Limb (tissue), 2 donors: ENCODE measurements at regions not wholly inside any gene's neighbourhood (a gene's known extent, or its start where the extent isn't known, plus 50 kb on each side); places are given as distances from the start of the nearest gene placed in this dataset.
"Not testable (repeated sequence)": the region's sequence is repeated elsewhere in the genome, so short reads cannot be mapped to it uniquely, and the experiment has no call there.

Experiments
- DNase-seq, 2 donors: peaks; one replicate each; pipeline ENCODE4 v3.0.0-alpha.2; 2016; ENCODE audit errors: extremely low spot score in 2 of 2

DNA sequence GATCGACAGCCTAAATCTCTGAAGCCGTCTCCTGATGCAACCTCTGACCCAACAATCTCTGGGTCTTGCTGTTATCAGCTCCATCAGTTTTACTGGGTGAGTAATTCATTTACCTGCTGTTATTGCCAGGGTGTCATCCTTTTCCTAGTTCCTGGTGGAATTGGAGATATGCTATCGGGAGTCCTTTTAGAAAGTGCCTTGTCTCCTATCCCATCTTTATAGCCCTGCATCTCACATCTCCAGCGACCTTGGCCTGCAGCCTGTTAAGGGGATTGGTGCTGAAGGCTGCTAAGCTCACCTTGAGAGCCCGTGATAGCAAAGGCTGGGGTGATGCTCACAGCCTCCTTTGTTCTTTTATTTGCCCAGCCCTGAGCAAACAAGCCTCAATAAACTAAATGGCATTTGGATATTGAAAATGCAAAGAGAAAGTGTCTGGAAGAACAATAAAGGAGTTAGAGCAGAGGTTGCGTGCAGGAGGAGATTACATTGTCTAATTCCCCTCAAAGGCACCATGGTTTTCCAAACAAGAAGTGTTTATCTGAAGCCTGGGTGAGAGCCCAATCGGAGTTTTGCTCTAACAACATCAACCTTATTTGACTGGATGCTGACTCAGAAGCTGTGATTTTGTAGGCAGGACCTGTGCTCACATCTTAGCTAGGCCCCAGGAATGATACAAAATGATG lies 101.8 kb downstream of the RPLP1 start:
- DNase-seq: no peak

DNA sequence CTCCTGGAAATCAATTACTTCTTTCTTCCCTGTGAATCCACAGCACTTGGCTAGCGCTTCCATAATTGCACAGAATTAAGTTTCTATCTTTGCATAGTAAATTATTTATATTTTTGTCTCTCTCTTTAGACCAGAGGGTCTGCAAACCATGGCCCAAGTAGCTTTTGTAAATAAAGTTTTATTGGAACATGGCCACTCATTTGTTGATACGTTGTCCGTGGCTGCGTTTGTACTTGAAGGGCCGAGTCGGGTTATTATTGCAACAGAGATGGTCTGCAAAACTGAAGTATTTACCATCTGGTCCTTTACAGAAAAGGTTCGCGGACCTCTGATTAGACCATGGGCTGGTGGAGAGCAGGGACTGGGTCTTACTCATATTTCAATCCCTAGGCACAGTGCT lies 102.5 kb downstream of the RPLP1 start:
- DNase-seq: no peak

DNA sequence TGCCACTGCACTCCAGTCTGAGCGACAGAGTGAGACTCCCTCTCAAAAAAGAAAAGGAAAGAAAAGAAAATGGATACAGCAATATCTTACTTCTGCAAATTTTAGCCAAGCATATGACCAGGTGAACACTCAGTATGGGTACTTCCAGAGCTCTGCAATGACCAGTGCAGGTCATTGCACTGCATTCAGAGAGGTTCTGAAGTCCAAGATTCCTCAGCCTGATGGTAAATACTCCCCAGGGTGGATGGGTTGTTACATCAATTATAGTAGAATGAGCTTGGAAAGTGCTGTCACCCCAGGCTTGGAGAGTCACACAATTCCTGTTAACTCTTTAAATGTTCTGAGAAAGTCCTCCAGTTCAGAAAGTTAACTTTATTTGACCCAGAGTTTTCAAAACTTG lies 103.7 kb downstream of the RPLP1 start:
- DNase-seq: no peak

DNA sequence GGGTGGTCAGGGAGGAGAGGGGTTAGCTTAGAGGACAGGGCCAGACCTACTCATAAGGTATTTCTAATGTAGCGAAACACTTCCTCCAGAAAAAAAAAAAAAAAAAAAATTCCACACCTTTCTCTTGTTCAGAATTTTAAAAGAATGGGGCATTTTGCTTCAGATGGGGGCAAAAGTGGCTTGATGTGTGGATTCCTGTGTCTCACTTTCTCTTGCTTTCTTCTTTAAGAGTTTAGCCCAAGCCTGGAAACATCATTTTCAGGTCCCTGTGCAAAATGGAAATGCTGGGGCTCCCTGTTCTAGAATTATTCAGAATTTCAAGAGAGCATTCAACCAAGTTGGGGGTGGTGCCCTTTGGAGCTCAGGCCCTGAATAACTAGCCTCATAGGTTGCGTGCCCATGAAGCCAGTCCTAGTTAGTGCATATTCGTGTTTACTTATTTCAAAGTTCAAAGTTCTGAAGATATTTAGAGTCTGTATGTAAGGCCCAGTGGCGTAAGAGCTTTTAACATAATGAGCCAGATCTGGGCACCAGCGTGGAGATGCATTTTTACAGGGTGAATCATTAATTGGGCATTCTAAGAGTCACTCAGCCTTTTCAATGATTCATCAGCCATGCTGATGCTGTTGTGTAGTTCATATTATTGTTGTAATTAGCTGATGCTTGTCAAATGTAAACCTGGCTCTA lies 104.5 kb downstream of the RPLP1 start:
- no peak for DNase-seq

DNA sequence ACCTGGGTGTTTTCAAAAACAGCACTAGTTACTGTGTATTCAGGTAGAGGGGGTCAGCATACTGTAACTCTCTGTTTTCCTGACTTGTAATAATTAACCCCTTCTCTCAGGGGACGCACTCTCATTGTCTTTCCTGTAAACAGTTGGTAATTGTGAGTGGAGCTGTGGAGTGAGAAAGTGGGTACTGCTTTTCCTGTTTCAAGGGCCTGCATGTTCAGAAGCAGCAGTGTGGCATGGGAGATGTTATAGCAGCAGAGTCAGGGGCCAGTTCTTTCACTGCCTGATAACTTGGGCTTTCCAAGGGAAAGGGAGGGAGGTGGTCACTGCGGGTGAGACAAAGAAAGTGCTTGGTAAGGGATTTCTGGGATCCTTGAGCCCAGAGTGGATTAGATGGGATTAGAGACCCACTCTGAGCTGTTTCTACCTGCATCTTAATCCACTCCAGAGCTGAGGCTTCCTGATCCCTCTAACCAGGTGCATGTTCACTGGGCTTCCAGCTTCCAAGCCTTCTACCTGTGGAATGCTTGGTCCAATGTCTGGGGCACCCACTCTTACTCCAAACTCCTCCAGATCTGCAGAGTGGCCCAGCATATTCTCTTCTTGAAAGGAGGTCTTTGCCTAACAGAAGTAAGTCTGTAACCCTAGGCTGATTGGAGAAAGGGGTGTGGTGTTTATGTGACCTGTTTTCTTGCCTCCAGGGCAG lies 105.2 kb downstream of the RPLP1 start:
- DNase-seq: no peak

DNA sequence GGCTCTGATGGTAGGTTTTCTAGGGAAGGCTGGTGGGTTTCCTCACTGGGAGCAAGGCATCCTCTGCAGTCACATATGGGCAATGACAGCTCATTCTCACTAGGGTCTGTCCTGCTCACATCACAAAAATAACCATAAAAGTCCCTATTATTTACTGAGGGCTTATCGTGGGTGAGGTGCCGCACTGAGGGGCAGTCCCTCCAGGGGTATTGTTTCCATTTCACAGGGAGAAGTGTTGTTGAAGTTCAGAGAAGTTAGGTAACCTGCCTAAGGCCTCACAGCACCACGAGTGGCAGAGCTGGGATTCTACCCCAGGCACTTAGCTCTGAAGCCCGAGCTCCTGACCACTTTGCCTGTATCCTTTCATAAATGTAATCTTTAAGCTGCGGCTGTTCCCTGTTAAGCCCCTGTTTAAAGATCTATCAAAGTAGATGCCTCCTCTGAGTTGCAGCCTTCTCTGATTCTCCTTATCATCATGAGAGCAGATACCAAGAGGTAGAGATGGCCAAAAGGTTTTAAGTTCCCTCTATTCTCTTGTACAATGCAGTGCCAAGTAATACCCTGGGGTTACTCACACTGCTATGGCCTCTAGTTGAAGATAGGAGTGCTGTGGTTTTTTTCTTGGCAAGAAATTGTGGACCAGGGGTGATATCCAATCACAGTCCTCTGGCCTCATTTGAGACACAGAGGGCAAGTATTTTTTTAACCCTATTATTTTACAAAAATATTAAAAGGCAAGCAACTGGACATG lies 107.0 kb downstream of the RPLP1 start:
- DNase-seq: no peak

DNA sequence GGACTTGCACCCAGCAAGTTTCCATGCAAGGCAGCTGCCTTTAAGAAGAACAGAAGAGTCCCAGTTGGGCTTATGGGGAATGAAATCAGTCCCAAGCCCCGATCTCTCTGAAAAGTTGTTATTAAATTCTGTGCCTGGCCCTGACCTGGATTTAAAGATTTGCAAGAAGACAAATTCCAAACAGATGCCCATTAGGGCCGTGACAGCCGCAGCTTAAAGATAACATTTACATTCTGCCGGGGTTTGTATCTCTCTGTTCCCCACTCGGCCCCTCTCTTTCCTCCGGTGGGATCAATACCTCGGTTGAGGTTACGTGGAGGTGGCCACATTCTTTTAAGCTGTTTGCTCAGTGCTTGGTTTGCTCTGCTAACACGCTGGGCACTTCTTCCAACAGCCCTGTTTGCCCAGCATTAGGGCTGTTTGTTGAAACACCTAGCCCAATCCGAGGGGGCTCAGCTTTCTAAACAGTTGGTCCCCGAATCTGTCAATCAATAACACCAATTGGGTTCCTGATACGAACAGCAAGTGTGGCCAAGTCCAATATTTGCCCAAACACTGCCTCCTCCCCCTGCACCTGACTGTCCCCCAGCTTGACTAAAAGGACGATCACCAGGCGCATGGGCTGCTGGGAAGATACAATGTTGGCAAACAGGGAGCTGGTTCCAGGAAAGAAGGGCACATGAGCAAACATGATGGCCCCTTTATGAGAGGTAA lies 108.6 kb downstream of the RPLP1 start:
- no peak for DNase-seq

DNA sequence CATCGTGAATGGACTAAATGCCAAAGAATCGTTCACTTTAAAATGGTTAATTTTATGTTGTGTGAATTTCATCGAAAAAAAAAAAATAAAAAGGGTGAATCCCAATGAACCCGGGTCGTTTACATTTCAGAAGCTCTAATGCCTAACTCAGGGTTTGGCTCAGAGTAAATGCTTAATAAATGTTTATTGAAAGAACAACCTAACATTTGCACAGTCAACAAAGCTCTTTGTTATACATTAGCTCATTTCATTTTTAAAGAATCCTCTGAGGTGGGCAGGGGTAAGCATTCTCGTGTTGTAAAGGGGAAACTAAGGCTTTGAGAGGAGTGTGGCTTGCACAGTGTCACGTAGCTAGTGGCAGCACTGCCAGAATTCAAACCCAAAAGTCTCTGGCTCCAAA lies 109.5 kb downstream of the RPLP1 start:
- DNase-seq: no peak

DNA sequence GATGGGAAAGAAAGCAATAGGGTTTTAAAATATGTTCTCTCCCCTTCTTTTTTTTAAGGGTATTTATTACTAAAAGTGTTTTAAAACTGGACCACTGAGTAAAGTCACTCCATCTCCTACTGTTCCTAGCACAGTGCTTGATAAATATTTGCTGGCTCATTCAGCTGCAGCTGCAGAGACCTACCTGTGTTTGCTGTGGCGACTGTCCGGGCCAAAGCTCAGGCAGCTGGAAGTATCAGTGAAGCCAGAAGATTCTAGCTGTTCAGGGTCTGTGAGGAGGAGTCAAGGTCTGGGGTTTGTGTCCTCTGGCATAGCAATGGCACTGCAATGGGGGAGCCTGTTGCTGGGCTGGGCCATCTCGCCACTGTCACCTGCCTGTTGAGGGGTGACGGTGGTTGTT lies 109.9 kb downstream of the RPLP1 start:
- no peak for DNase-seq

DNA sequence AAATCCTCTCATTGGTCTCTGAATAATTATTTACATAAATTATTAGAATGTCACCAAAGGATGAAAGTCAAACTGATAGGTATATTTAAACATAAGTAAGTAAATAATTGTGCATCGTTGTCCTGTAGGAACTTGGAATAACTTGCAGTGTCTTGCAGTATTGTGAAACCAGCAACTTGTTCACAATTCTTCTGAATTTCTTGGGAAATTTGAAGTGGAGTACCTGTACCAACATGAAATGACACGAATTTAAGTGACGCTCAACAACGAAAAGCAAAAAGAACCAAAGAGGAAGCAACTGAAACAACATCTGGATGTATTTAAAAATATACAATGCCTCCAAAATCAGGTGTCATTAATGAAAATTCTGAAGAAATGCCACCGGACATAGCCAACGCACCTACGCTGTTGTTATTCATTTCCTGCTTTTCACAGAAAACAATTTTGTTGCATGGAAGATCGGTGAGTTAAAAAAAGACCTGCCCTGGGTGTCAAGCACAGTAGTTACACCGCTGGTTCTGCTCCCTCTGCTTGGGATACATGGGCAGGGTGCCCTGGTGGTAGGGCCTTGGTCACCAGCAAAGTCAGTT lies 112.5 kb downstream of the RPLP1 start:
- no peak for DNase-seq

DNA sequence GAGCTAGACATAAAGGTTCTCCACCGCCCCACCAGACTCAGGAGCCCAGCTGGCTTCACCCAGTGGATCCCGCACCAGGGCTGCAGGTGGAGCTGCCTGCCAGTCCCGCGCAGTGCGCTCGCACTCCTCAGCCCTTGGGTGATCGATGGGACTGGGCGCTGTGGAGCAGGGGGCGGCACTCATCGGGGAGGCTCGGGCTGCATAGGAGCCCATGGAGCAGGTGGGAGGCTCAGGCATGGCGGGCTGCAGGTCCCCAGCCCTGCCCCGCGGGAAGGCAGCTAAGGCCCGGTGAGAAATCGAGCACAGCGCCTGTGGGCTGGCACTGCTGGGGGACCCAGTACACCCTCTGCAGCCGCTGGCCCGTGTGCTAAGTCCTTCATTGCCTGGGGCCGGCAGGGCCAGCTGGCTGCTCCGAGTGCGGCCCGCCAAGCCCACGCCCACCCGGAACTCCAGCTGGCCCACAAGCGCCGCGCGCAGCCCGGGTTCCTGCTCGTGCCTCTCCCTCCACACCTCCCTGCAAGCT lies 114.7 kb downstream of the RPLP1 start:
- DNase-seq: not testable (repeated sequence)

DNA sequence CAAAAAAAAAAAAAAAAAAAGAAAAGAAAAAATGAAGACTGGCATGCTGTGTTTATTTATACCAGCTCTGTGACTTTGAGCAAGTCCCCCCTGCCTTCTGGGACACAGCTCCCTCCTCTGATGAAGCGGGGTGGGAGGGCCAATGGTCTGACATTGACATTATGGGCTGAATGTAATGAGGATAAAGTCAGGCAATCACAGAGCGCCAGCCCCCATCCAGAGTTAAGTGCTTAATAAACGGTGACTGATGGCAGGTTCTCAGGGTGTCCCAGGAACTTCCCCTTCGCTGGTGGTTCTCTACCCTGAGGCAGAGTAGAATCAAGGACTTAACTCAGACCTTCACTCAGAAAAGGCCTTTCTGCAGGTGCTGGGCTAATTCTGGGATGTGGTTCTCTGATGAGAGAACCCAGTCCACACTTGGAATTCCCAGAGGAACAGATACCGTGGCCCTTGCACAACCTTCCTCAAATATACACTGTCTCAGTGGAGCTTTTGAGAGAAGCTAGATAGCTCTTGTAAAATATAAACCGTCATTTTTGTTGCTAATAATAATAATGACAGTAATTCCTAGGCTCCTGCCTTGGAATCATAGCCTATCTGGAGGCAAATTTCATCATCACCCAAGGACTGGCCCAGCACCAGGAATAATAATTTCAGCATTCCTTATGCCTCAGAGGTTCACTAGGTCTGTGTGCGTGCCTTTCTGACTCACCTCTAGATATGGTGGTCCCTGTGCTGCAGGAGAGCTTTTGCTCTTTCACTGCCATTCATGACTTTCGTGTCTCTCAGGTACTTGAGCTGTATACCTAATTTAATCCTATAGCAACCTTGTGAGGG lies 115.8 kb downstream of the RPLP1 start:
- no peak for DNase-seq

DNA sequence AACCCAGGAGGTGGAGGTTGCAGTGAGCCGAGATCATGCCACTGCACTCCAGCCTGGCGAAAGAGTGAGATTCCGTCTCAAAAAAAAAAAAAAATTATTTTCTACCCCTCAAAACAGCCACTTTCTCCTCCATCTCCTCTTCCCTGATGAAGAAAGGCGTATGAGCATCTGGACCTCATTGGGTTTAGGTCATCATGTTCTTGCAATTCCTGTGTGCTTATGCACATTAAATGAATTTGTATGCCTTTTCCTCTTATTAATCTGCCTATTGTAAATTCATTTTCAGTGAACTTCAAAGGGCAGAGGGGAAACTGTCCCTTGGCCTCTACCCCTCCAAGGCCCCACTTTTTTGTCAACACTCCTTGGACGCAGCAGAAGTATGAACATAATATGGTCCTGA lies 117.8 kb downstream of the RPLP1 start:
- no peak for DNase-seq

DNA sequence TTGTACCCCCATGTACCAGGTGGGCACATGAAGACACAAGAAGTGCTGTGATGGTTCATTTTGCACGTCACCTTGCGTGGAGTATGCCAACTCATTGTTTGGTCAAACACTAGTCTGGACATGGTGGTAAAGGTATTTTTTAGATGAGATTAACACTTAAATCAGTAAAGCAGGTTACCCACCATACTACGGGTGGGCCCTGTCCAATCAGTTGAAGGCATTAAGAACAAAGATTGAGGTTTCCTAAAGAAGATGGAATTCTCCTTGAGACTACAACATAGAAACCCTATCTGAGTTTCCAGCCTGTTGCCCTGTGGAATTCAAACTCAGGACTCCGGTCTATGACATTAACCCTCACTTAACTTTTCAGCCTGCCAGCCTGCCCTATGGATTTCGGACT lies 118.4 kb downstream of the RPLP1 start:
- DNase-seq: no peak

DNA sequence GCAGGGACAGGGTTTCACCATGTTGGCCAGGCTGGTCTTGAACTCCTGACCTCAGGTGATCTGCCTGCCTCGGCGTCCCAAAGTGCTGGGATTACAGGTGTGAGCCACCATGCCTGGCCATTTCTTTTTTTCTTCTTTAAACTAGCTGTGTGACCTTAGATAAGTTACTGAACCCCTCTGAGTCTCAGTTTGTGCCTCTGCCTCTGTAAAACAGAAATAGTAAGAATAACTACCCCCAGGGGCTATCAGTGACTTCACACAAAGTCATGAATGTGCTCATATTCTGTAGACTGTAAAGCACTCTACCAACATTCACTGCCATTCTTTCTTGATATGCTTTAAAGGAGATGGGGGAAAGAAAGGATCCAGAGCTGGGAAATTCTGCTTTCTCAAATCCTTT lies 120.7 kb downstream of the RPLP1 start:
- DNase-seq: not testable (repeated sequence)

DNA sequence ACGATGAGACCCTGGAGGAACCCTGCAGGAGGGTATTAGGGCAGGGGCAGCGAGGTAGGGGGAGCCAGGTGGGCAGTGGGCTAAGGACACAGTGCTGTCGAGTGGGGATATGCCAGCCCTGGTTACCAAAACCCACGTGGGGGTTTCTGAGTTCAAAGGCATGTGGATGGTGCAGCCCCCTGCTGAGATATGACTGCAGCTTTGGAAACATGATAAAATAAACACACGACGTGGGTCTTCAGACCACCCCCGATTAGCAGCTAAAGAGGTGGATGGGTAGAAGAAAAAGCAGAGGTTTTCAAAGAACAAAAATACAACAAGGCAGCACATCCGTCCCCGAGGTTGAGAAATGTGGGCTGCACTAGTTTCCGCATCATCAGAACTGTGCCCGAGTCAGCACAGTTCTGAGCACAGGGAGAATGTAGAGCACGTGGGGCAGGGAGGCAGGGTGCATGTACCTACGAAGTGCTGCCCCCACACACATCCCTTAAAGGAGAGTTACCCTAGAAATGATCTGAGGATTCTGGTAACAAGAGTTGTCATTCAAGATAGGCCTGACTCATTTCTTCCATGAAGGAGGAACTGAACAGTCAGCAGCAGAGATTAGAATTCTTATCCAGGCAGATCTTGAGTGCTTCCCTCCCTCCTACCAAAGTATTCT lies 121.3 kb downstream of the RPLP1 start:
- no peak for DNase-seq

DNA sequence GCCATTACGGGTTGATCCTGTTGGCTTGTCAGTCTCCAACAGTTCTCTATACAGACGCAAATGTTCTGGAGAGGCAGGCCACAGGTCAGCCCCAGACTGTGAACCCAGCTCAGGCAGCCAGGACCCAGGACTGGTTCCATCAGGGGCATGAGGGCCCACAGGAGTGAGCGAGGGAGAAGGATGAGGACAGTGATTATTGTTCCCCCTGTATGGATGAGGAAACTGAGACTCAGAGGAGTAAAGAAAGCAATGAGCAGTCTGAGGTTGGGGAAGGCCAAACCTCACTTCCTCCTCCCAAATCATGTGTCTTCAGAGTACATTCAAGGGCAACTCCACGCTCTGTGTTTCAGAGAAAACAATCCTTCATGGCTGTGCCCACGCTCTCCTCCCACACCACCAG lies 121.9 kb downstream of the RPLP1 start:
- no peak for DNase-seq

DNA sequence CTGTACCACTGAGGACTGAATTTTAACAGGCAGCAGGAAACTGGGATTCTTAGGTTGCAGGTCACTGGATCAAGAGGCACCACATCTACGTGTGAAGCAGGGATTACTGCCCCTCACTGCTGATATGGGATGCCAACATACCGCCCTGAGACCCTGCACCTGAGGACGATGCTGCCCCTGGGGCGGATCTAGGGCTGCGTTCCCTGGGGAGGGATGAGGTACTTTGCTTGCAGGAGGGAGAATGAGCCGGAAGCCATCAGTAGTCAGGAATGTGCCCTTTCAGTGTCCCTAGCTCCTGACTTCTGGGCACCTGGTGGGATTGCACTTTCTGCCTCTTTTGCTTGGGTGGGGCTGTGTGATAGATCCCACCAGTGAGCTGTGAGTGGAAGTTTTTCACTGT lies 122.8 kb downstream of the RPLP1 start:
- DNase-seq: no peak

DNA sequence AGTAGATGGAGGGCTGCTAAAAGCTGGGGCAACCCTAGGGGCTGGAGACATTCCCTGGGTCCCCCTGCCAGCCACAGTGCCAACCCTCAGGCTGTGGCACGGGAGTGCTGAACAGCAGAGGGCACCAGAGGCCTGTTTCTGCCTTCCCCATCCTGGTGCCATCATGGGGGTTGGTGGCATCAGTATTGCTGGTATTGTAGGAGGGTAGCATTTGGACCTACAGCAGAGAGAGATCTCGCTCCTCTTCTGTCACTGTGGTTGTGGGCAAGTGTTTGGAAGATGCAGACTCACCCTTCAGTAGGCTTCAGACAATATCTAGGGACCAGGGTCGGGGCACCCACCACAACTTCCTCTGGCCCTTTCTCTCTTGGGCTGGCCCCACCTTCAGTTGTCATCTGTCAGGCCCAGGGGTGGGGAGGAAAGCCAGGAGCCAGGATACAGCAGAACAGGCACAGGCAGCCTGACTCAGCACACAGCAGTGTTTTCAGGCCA lies 123.5 kb downstream of the RPLP1 start:
- peak in 1 of 2 donors; percentile 75 for DNase-seq
